ENCODE measurements at regions not wholly inside any gene's neighbourhood (a gene's known extent, or its start where the extent isn't known, plus 50 kb on each side); places are given as distances from the start of the nearest gene placed in this dataset.
"Not testable (repeated sequence)": the region's sequence is repeated elsewhere in the genome, so short reads cannot be mapped to it uniquely, and the experiment has no call there.

GRCh38 chr20:47885909-47886453, 100.7 kb upstream of the SULF2 start:
- Histone ChIP-seq H3K27me3 (ENCODE audit: insufficient read depth, low read length, poor library complexity, severe bottlenecking) (no peaks in the 10 kb centered on the region), H3K36me3 (ENCODE audit: insufficient read depth, low read length) (no peaks in the 10 kb centered on the region)

GRCh38 chr20:47883940-47884339, 98.7 kb upstream of the SULF2 start:
- not testable (repeated sequence) for H3K9me3 ChIP-seq (ENCODE audit: insufficient read depth, low read depth, low read length); H3K36me3 ChIP-seq (ENCODE audit: insufficient read depth, low read length); H3K27me3 ChIP-seq (ENCODE audit: insufficient read depth, low read length, poor library complexity, severe bottlenecking); H4K20me1 ChIP-seq (ENCODE audit: insufficient read depth, low read length, poor library complexity, severe bottlenecking); H3K4me3 ChIP-seq (ENCODE audit: low read length, poor library complexity, severe bottlenecking); H3K4me1 ChIP-seq (ENCODE audit: insufficient read depth, low read length, poor library complexity, severe bottlenecking); H3K9ac ChIP-seq (ENCODE audit: low read depth, low read length, poor library complexity, severe bottlenecking); H2AFZ ChIP-seq (ENCODE audit: low read length); H3F3A ChIP-seq (ENCODE audit: low read depth); H3K79me2 ChIP-seq (ENCODE audit: insufficient read depth, low read length); H3K4me2 ChIP-seq (ENCODE audit: low read depth, low read length, poor library complexity, severe bottlenecking); H3K9me2 ChIP-seq (replicated peaks; ENCODE audit: low read depth, low read length)

More at GRCh38 chr20:47885909-47886453, 100.7 kb upstream of the SULF2 start:
- Histone ChIP-seq H3K9ac (ENCODE audit: low read depth, low read length, poor library complexity, severe bottlenecking) (no peak overlapping the region), H3K4me2 (ENCODE audit: low read depth, low read length, poor library complexity, severe bottlenecking) (no peak overlapping the region), H4K20me1 (ENCODE audit: insufficient read depth, low read length, poor library complexity, severe bottlenecking) (no peaks in the 10 kb centered on the region), H3K9me2 (replicated peaks; ENCODE audit: low read depth, low read length) (no peaks in the 10 kb centered on the region), H3F3A (ENCODE audit: low read depth) (no peaks in the 10 kb centered on the region), H2AFZ (ENCODE audit: low read length) (no peak overlapping the region), H3K4me3 (ENCODE audit: low read length, poor library complexity, severe bottlenecking) (no peak overlapping the region), H3K9me3 (ENCODE audit: insufficient read depth, low read depth, low read length) (no peaks in the 10 kb centered on the region), H3K79me2 (ENCODE audit: insufficient read depth, low read length) (no peaks in the 10 kb centered on the region), H3K4me1 (ENCODE audit: insufficient read depth, low read length, poor library complexity, severe bottlenecking) (no peaks in the 10 kb centered on the region)
- TF ChIP-seq CTCF (conservative IDR thresholded peaks at IDR 0.05; ENCODE audit: low read length) (no peak), EZH2phosphoT487 (IDR thresholded peaks at IDR 0.05; ENCODE audit: borderline replicate concordance) (no peak)

- no peaks in the 10 kb centered on the region for H4K20me1 ChIP-seq (ENCODE audit: insufficient read depth, low read length, poor library complexity, severe bottlenecking)
- H3K27me3 ChIP-seq (ENCODE audit: insufficient read depth, low read length, poor library complexity, severe bottlenecking) = no peaks in the 10 kb centered on the region
- no peaks in the 10 kb centered on the region for H3K36me3 ChIP-seq (ENCODE audit: insufficient read depth, low read length)
- TF ChIP-seq CTCF (conservative IDR thresholded peaks at IDR 0.05; ENCODE audit: low read length) (no peak), EZH2phosphoT487 (IDR thresholded peaks at IDR 0.05; ENCODE audit: borderline replicate concordance) (no peak)
- no peaks in the 10 kb centered on the region for H3K4me1 ChIP-seq (ENCODE audit: insufficient read depth, low read length, poor library complexity, severe bottlenecking)
- H2AFZ ChIP-seq (ENCODE audit: low read length) = no peak overlapping the region
- H3K79me2 ChIP-seq (ENCODE audit: insufficient read depth, low read length) = no peaks in the 10 kb centered on the region
- H3K4me2 ChIP-seq (ENCODE audit: low read depth, low read length, poor library complexity, severe bottlenecking) = no peak overlapping the region
- no peak overlapping the region for H3K4me3 ChIP-seq (ENCODE audit: low read length, poor library complexity, severe bottlenecking)
- H3K9me3 ChIP-seq (ENCODE audit: insufficient read depth, low read depth, low read length) = no peaks in the 10 kb centered on the region
- H3K9me2 ChIP-seq (replicated peaks; ENCODE audit: low read depth, low read length) = no peaks in the 10 kb centered on the region
- H3K9ac ChIP-seq (ENCODE audit: low read depth, low read length, poor library complexity, severe bottlenecking) = no peak overlapping the region
- no peaks in the 10 kb centered on the region for H3F3A ChIP-seq (ENCODE audit: low read depth)
These were observed 97.9 kb upstream of the SULF2 start for GRCh38 chr20:47883186-47883585.

GRCh38 chr20:47879771-47880170, 94.5 kb upstream of the SULF2 start:
- Histone ChIP-seq H3F3A (ENCODE audit: low read depth) (no peaks in the 10 kb centered on the region), H3K36me3 (ENCODE audit: insufficient read depth, low read length) (no peaks in the 10 kb centered on the region), H4K20me1 (ENCODE audit: insufficient read depth, low read length, poor library complexity, severe bottlenecking) (no peaks in the 10 kb centered on the region), H2AFZ (ENCODE audit: low read length) (no peak overlapping the region), H3K9me3 (ENCODE audit: insufficient read depth, low read depth, low read length) (no peaks in the 10 kb centered on the region), H3K4me2 (ENCODE audit: low read depth, low read length, poor library complexity, severe bottlenecking) (no peak overlapping the region), H3K4me3 (ENCODE audit: low read length, poor library complexity, severe bottlenecking) (no peak overlapping the region), H3K9me2 (replicated peaks; ENCODE audit: low read depth, low read length) (no peaks in the 10 kb centered on the region), H3K4me1 (ENCODE audit: insufficient read depth, low read length, poor library complexity, severe bottlenecking) (no peaks in the 10 kb centered on the region), H3K79me2 (ENCODE audit: insufficient read depth, low read length) (no peaks in the 10 kb centered on the region), H3K27me3 (ENCODE audit: insufficient read depth, low read length, poor library complexity, severe bottlenecking) (no peaks in the 10 kb centered on the region), H3K9ac (ENCODE audit: low read depth, low read length, poor library complexity, severe bottlenecking) (no peak overlapping the region)
- TF ChIP-seq CTCF (conservative IDR thresholded peaks at IDR 0.05; ENCODE audit: low read length) = no peak
- TF ChIP-seq EZH2phosphoT487 (IDR thresholded peaks at IDR 0.05; ENCODE audit: borderline replicate concordance) = no peak
